HG03432 (cell line): ENCODE measurements at regions not wholly inside any gene's neighbourhood (a gene's known extent, or its start where the extent isn't known, plus 50 kb on each side); places are given as distances from the start of the nearest gene placed in this dataset.
"Not testable (repeated sequence)": the region's sequence is repeated elsewhere in the genome, so short reads cannot be mapped to it uniquely, and the experiment has no call there.

Experiments
- ATAC-seq: cut with Tn5 transposase; IDR thresholded peaks from one replicate; pipeline ENCODE4 v1.9.1; 2021; ENCODE audit warnings: mild to moderate bottlenecking, moderate library complexity; ENCODE audit not compliant: unreplicated experiment

DNA sequence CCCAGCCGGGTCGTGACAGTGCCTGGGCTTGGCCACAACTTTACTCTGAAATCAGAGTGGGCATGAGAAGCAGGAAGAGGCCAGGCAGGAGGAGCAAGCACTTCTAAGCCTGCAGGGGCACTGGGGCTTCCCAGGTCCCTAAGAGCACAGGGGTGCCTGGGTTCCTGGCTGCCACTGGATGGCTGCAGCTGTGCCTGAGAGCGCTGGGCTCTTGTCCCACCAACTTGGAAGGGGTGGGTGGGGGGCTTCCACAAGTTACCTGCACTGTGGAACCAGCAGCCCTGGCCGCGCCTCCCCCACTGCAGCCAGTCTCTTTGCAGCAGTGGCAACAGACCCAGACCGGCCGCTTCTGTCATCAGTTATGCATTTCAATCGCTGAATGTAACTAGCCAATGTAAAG is 434.7 kb upstream of the GRM3 start:
- ATAC-seq, result no peak

GRCh38 chr7:86207740-86208139 is 436.0 kb upstream of the GRM3 start:
- ATAC-seq, result no peak

DNA sequence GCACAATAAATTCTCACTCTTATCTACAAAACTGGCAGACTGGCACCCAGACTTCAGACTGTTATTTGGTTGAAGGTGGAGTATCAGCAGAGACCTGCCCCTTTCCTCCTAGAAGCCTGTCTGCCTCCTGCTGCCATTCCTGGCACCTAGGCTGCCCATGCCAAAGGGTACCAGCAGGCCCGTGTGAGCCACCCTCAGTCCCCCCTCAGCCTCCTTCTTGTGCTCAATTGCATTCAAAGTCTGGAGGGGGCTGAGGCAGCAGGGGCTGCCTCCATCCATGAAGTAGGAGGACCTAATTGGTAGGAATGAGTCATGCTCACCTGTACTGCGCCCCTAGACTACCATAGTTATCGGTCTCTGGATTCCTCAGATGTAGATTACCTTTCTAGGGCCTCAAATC is 440.9 kb upstream of the GRM3 start:
- no peak for ATAC-seq

DNA sequence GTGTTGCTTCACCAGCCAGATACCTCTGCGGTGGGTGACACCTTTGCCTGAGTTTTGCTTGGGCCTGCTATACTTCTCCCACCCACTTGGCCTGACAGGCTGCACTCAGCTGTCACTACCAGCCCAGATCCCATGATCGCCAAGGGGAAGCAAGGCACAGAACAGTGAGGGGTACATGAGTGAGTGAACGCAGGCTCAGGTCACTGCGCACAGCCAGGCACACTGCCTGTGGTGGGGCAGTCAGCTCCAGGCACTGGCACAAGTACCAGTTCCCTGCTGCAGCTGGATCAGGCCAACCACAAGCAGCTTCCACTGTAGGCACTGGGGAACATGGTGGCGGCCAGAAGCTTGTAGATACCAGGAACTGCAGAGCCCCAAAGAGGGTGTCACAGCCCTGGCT is 441.9 kb upstream of the GRM3 start:
- ATAC-seq, result no peak

- ATAC-seq, result no peak
Measured at GRCh38 chr7:86199881-86200614, 443.7 kb upstream of the GRM3 start.

DNA sequence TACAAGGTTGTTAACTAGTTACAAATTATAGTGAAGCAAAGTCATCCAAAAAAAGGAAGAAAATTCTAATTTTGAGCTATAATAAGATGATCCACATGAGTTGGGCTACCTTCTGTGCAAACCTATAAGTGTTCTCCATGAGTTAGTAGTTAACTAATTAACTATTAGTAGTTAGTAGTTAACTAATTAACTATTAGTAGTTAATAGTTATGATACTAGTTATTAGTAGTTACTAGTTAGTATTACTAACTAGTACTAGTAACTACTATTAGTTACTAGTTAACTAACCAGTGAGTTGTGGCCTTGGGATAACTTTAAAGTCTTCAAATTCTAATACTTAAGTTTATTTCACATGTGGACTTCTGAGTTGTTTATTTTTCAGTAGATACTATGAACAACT is 453.4 kb upstream of the GRM3 start:
- no peak for ATAC-seq

GRCh38 chr7:86181474-86181873 is 462.2 kb upstream of the GRM3 start:
- no peak for ATAC-seq

DNA sequence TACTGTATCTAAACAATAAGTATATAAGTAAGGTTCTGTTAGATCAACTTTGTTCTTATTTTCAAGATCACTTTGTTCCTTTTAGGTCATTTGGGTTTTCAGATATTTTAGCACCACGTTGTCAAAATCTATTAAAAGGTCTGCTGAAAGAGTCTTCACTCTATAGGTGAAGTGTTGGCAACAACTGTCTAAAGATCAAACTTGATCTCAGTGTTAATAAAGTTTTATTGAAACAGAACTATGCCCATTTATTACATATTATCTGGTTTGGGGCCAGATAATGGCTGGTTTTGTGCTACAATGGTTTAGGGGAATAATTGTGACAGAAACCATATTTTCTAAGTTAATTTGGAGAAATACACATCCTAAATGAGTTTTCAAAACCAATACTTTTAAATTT is 478.9 kb upstream of the GRM3 start:
- no peak for ATAC-seq

GRCh38 chr7:86158111-86158510 is 485.6 kb upstream of the GRM3 start:
- ATAC-seq, result no peak

DNA sequence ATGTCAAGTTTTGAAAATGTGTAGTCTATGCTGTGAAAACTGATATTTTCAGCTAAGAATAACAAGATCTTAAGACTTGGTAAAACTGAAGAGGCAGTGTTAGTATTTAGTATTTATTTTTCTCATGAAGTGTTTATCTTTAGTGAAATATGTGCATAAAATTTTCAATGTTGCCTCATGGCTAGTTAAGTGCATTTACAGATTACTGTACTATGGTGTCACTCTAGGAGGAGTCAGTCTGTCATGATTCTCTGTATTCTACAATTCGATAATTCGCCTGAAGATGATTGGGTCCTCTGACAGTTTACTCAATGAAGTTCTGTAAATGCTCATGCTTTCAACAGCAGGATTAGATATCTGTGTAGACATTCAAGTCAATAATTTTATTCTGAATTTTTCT is 488.1 kb upstream of the GRM3 start:
- ATAC-seq, result no peak

DNA sequence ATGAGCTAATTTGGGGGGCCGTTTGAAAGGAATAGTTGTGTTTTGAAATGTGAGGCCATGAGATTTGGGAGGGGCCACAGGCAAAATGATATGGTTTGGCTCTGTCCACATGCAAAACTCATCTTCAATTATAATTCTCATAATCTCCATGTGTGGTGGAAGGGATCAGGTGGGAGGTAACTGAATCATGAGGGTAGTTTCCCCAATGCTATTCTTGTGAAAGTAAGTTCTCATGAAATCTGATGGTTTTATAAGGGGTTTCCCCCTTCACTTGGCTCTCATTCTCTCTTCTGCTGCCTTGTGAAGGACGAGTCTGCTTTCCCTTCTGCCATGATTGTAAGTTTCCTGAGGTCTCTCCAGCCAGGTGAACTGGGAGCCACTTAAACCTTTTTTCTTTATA is 490.8 kb upstream of the GRM3 start:
- ATAC-seq, result no peak

- no peak for ATAC-seq
Measured at GRCh38 chr7:86149024-86149665, 494.6 kb upstream of the GRM3 start.

- ATAC-seq, result no peak
Measured at GRCh38 chr7:86148501-86148900, 495.2 kb upstream of the GRM3 start.

DNA sequence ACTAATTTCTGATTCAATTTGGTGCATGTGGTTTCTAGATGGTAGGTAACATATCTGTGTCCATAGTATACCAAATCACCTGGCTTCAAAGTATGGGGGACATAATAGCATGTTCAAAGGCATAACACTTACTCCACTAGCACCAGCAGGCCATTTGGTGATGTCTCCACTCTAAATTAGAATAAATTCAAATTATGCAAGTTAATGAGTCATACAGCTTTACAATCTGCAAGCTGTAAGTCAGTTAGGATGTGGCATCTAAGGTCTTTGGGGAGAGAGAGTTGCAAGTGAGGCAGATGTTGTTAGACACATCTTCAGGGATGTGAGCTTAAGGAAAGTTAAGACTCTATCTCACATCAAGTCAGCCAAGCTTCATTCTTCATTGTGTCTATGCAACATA is 506.4 kb upstream of the GRM3 start:
- no peak for ATAC-seq

GRCh38 chr7:86130268-86130667 is 513.4 kb upstream of the GRM3 start:
- ATAC-seq, result no peak

DNA sequence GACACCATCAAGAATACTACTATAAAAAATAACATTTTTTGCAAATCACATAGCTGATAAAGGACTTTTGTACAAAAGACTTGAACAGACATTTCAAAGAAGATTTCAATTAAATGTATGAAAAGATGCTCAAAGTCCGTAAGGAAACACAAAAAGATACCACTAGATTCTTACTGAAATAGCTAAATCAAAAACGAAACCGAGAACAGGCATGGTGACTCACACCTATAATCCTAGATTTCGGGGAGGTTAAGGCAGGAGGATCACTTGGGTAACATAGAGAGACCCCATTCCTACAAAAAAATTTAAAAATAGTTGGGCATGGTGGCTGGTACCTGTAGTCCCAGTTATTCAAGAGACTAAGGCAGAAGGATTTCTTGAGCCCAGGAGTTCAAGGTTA is 520.2 kb upstream of the GRM3 start:
- no peak for ATAC-seq

GRCh38 chr7:86094166-86094669 is 549.5 kb upstream of the GRM3 start:
- ATAC-seq, result peak; percentile 61

- ATAC-seq, result no peak
Measured at GRCh38 chr7:86091369-86091768, 552.3 kb upstream of the GRM3 start.

- ATAC-seq, result no peak
Measured at GRCh38 chr7:86089455-86089854, 554.3 kb upstream of the GRM3 start.

- not testable (repeated sequence) for ATAC-seq
Measured at GRCh38 chr7:86064572-86064971, 579.1 kb upstream of the GRM3 start.

DNA sequence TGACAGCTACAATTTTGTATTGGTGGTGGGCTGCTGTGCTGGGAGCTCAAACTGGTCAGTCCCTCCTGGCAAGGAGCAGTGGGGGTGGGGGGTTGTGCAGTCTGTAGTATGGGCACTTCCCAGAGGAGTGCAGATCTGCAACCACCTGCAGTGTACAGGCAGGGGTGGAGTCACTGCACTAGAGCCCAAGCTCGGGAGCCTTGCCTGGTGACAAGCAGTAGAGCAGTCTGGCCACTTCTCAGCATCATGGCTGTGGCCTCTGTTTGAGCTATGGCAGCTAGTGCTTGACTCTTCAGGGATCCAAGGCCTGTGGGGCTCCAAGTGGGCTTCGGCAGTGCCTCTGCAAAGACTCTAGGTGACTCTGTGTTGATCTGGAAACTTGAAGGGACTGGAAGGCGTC is 585.1 kb upstream of the GRM3 start:
- no peak for ATAC-seq

DNA sequence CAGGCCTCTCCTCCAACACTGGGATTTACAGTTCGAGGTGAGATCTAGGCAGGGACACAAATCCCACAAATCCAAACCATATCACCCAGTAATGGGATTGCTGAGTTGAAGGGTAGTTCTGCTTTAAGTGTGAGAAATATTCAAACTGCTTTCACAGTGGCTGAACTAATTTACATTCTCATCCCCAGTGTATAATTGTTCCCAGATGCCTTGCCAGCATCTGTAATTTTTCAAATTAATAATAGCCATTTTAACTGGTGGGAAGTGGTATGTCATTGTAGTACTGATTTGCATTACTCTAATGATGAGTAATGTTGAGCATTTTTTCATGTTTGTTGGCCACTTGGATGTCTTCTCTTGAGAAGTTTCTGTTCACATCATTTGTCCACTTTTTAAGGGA is 592.8 kb upstream of the GRM3 start:
- no peak for ATAC-seq

- ATAC-seq, result no peak
Measured at GRCh38 chr7:86049910-86050309, 593.8 kb upstream of the GRM3 start.
